GM12874 (cell line): ENCODE measurements at regions not wholly inside any gene's neighbourhood (a gene's known extent, or its start where the extent isn't known, plus 50 kb on each side); places are given as distances from the start of the nearest gene placed in this dataset.

Experiments used
- TF ChIP-seq, protein P1 (sequence below): IDR thresholded peaks from 2 replicates; pipeline ENCODE4 v1.5.1; 2011; ENCODE audit warnings: low read depth, mild to moderate bottlenecking, control low read depth, low read length, moderate library complexity; ENCODE audit not compliant: insufficient read depth

DNA sequence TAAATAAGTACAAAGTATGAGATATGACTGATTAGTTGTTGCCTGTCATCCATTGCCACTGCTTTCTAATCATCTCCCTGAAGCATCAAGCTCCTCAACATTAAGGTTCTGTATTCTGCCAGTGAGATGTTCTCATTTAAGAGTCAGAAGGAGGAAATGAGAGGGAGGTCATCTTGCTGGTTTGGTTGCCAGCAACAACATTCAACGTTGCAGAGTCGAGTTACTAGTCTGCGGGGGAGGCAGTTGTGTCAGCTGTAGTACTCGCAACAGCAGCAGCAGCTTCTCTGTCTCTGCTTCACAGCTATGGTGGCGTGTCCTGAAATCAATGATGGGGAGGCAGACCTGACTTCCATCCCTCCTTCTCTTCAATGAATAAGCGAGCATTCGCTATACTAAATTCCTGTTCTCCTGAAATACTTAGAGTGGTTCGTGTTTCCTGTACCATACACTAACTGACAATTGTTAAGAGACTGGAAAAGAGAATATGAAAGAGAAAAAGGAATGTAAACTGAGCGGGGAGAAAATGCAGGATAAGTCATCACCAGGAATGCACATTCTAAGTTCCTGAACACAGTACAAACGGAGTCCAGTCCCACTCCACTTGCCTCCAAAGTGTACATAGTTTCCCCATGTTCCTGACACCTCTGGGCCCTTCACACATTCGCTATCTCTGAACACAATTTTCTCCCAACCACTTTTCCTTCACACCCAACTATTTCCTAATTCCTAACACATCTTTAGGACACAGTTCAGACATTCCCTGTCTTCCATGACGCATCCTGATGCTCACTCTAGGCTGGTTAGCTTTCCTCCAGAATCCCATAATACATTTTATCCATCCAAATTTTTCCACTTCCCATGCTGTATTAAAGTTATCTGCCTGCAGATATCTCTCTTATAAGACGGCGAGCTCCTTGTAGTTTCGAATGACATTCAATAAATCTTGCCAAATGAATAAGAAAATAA is 263.0 kb downstream of the KLF12 start:
- TF ChIP-seq, protein P1, sequence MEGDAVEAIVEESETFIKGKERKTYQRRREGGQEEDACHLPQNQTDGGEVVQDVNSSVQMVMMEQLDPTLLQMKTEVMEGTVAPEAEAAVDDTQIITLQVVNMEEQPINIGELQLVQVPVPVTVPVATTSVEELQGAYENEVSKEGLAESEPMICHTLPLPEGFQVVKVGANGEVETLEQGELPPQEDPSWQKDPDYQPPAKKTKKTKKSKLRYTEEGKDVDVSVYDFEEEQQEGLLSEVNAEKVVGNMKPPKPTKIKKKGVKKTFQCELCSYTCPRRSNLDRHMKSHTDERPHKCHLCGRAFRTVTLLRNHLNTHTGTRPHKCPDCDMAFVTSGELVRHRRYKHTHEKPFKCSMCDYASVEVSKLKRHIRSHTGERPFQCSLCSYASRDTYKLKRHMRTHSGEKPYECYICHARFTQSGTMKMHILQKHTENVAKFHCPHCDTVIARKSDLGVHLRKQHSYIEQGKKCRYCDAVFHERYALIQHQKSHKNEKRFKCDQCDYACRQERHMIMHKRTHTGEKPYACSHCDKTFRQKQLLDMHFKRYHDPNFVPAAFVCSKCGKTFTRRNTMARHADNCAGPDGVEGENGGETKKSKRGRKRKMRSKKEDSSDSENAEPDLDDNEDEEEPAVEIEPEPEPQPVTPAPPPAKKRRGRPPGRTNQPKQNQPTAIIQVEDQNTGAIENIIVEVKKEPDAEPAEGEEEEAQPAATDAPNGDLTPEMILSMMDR = no peak

DNA sequence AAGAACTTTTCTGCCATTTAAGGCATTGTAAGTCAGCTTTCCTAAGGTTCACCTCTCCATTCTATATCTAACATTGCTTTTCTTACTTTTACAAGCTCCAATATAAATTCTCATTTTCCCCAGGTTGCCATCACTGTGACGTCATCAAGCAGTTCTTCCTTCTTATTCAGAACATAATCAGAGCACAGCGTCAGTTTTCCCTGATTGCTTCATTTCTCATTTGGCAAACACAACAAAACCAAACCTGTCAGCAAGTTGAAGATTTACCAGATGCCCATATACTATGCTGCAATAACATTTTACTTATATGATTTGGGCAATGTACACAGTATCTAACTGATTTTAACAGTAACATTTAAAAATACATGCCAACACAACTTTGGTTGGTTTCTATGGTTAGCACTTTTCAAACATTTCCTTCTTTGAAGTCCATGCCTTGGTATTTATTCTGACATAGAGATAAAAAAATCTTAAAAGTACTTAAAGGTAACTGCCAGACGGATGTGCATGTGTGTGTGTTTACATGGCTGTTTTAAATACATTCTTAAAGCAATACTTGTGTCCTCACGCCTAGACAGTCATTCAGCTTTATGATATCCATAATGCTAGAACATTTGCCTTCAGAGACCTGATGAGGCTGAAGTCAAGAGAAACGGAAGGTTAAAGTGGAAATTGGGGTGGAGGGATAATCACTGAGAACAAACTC is 264.0 kb downstream of the KLF12 start:
- TF ChIP-seq, protein P1 = no peak

DNA sequence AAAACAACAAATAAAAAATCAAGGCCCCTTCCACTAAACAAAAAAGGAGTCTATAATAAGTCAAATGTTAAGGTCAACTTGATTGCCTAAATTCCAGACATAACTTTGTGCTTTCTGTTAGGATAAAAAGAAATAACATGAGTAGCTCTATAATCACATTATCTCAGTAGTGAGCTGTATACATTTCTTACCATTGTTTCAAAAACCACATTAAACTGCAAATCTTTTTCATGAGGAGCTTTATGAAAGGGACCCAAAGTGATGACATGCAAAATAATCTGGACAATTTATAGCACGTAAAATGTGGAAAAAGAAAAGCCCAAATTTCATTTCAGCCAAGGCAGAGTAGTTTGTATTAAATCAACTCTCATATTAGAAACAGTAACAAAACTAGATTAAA is 269.2 kb downstream of the KLF12 start:
- TF ChIP-seq, protein P1 = no peak

DNA sequence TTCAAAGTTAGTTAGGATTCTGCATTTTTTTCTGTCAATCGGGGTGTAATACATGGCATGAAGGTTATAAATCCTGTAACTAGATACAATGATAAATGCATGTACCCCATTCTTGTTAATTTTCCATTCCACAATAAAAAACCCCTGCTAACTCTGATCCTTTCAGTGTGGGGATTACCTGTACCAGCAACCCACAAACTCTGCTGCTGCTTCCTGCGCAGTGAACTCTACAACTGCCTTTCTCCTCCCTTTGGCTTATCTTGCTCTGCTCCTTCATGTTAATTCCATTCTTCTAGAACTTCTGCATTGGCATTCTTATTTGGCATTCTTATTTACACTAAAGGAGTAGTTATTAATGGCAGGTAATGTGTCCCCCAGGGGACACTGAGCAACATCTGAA is 273.1 kb downstream of the KLF12 start:
- TF ChIP-seq, protein P1 = no peak

DNA sequence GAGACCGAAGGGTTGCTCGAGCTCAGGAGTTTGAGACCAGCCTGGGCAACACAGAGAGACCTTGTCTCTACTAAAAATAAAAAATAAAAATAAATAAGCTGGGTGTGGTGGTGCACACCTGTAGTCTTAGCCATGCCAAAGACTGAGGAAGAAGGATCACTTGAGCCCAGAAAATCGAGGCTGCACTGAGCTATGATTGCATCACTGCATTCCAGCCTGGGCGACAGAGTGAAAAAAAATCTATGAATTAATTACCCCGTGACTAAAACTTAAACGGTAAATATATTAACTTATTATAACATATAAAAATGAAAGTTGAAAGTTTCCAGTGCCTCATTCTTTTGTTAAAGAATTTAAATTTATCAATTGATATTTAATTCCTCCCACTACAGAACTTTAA is 273.7 kb downstream of the KLF12 start:
- TF ChIP-seq, protein P1 = no peak

DNA sequence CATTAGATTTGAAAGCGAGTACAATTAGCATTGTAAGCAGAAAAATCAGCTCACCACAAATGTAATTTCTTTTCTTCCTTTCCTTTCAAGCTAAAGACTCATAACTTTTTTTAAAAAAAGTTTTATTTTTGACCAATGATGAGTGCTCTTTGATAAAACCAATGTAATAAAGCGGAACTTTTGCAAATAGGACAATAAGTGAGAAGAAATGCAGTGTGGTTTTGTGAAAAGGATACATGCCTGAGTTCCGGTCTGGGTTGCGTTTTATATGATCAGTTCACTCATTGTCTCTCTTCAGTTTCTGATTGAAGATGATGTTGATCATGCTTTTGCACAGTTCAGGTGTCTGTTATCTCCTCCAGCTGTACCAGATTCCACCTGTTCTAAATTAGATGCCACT is 274.4 kb downstream of the KLF12 start:
- TF ChIP-seq, protein P1 = no peak

DNA sequence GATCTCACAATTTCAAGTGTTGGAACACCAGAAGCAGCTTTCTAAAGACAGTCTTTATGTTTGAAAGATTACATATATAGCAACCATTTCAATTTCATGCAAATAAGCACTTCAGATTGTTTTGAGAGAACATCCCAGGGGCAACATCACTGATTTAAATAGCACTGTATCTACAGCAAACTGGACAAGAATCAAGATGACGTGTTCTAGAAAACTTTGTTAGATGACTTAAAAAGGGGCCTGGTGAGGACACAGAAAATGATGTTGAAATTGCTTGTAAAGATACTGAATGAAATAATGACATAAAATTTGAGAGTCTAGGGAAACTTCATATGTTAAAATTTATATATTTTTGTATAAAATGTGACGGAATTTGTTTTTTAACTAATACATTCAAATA is 277.1 kb downstream of the KLF12 start:
- TF ChIP-seq, protein P1 = no peak
